ENCODE measurements at regions not wholly inside any gene's neighbourhood (a gene's known extent, or its start where the extent isn't known, plus 50 kb on each side); places are given as distances from the start of the nearest gene placed in this dataset.
A peak's percentile ranks its signal among the peaks of the same experiment; 100 is the strongest.

DNA sequence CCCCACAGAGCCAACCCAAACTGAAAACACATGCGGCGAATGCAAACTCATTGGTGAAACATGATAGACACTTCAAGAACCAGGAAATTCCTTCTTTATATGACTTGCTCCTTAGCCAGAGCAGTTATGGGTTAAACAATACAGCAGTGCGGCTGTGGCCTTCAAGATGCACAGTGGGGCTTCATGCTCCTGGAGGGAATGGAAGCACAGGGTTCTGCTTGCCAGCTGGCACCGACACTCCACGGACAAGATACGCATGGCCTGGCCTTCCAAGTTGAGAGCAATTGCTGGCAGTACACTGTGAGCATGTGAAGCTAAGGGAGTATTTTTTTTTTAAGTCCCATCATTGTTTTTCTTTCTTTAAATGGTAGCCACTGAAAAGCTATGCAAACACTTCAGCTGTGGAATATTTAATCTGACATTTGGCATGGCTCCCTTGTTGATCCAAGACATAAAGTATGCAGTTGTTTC is 451.6 kb upstream of the CD180 start:
- TF ChIP-seq POLR2AphosphoS5 (IDR thresholded peaks at IDR 0.05) = peak in 1 of 3 donors; percentile 25
- TF ChIP-seq, protein P1, sequence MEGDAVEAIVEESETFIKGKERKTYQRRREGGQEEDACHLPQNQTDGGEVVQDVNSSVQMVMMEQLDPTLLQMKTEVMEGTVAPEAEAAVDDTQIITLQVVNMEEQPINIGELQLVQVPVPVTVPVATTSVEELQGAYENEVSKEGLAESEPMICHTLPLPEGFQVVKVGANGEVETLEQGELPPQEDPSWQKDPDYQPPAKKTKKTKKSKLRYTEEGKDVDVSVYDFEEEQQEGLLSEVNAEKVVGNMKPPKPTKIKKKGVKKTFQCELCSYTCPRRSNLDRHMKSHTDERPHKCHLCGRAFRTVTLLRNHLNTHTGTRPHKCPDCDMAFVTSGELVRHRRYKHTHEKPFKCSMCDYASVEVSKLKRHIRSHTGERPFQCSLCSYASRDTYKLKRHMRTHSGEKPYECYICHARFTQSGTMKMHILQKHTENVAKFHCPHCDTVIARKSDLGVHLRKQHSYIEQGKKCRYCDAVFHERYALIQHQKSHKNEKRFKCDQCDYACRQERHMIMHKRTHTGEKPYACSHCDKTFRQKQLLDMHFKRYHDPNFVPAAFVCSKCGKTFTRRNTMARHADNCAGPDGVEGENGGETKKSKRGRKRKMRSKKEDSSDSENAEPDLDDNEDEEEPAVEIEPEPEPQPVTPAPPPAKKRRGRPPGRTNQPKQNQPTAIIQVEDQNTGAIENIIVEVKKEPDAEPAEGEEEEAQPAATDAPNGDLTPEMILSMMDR (IDR thresholded peaks at IDR 0.05) = no peak
- no peak for TF ChIP-seq POLR2A (IDR thresholded peaks at IDR 0.05)
- no peak for TF ChIP-seq EP300 (IDR thresholded peaks at IDR 0.05)

Measured in stomach (tissue), 4 donors.